Heart left ventricle (tissue), 16 donors: ENCODE measurements at regions not wholly inside any gene's neighbourhood (a gene's known extent, or its start where the extent isn't known, plus 50 kb on each side); places are given as distances from the start of the nearest gene placed in this dataset.

Experiments used
- ATAC-seq, 4 donors: fragments of 200-7000 bp; cut with Tn5 transposase; one replicate each; pipeline ENCODE4 v1.9.1; 2020 to 2022; ENCODE audit warnings: moderate library complexity in 4 of 4, mild to moderate bottlenecking in 3 of 4, moderate number of reproducible peaks in 1 of 4
- DNase-seq, 5 donors: peaks; one replicate each; pipeline ENCODE4 v3.0.0-alpha.2; 2020
- H3K27ac ChIP-seq, 12 donors: fragments of 200-600 bp; sonication (generic) in 4 of 12; one replicate each; pipeline versions ENCODE4 v1.5.0 to v1.8.0; 2016 to 2022; ENCODE audit warnings: mild to moderate bottlenecking in 2 of 12
- H3K27me3 ChIP-seq, 9 donors: fragments of 200-600 bp; sonication (generic) in 2 of 9; one replicate each; pipeline versions ENCODE4 v1.5.1 to v1.8.0; 2016 to 2022; ENCODE audit warnings: mild to moderate bottlenecking in 3 of 9
- H3K36me3 ChIP-seq, 9 donors: fragments of 200-600 bp; sonication (generic) in 2 of 9; one replicate each; pipeline versions ENCODE4 v1.5.0 to v1.8.0; 2018 to 2022; ENCODE audit warnings: mild to moderate bottlenecking in 2 of 9
- H3K4me1 ChIP-seq, 12 donors: fragments of 200-600 bp; sonication (generic) in 4 of 12; one replicate each; pipeline versions ENCODE4 v1.5.0 to v1.8.0; 2016 to 2022; ENCODE audit warnings: mild to moderate bottlenecking in 3 of 12
- H3K4me3 ChIP-seq, 12 donors: fragments of 200-600 bp; sonication (generic) in 4 of 12; one replicate each; pipeline versions ENCODE4 v1.5.0 to v1.8.0; 2017 to 2022; ENCODE audit warnings: mild to moderate bottlenecking in 9 of 12, moderate library complexity in 4 of 12
- H3K9me3 ChIP-seq, 12 donors: fragments of 200-600 bp; sonication (generic) in 4 of 12; one replicate each; pipeline versions ENCODE4 v1.5.0 to v1.8.0; 2016 to 2022; ENCODE audit warnings: mild to moderate bottlenecking in 1 of 12
- POLR2A ChIP-seq, 2 donors: fragments of 450-650 bp; IDR thresholded peaks; one replicate each; pipeline ENCODE4 v1.6.1; 2017; ENCODE audit warnings: antibody characterized with exemption in 2 of 2, mild to moderate bottlenecking in 2 of 2, moderate library complexity in 2 of 2
- WGBS, 4 donors: extraction: QIAGEN DNeasy Blood & Tissue Kit in 2 of 4; methylation state at CpG; one replicate each; pipeline versions ENCODE4 v1.1.5 to v1.1.7; 2013 to 2018; 5-methylcytosine and 5-hydroxymethylcytosine counted together
- intact Hi-C, 10 donors: fragments of 100-400 bp; cut with DNase I; formaldehyde crosslinking; loops; one replicate each; pipeline versions ENCODE4 v1.11.1 to v1.14.2; 2022
- TF ChIP-seq, protein P1 (sequence below), 12 donors: fragments of 200-600 bp; sonication (generic) in 4 of 12; IDR thresholded peaks; one replicate each; pipeline versions ENCODE4 v1.5.0 to v1.8.0; 2018 to 2022; ENCODE audit warnings: antibody characterized with exemption in 12 of 12, mild to moderate bottlenecking in 5 of 12
- donor health status: ischemic (EF 13 %, LVEDD 7.1; RV severe dilation, severe dysfunction).
- donor health status: healthy with polysubstance abuse.
- donor health status: DM: no; HTN: yes; CAD: no.
- donor health status: DM: no; HTN: no; CAD: no.
- donor health status: ischemic (EF 25% LVEDD 6.9; RV normal size, moderate dysfunction).
- donor health status: ischemic (EF 25% LVEDD 5.7; RV mildly dilated, moderate dysfunction).
- donor health status: healthy.
- donor health status: DM: yes; HTN: yes; CAD: no.
- donor health status: ischemic (EF 35%, LVEDD 5.7; RV mildly dilated, moderate dysfunction).
- donor health status: nonischemic (EF 11% LVEDD 7.7; RV severe dilation, severe dysfunction).
- donor health status: DM: yes; HTN: yes; CAD: no.
- donor health status: PGD.
- donor health status: ischemic (EF 29% LVEDD 5.4; RV normal size, mild dysfunction).
- donor health status: nonischemic (EF 23%, LVEDD 6.1; RV moderate dilation, normal function).

DNA sequence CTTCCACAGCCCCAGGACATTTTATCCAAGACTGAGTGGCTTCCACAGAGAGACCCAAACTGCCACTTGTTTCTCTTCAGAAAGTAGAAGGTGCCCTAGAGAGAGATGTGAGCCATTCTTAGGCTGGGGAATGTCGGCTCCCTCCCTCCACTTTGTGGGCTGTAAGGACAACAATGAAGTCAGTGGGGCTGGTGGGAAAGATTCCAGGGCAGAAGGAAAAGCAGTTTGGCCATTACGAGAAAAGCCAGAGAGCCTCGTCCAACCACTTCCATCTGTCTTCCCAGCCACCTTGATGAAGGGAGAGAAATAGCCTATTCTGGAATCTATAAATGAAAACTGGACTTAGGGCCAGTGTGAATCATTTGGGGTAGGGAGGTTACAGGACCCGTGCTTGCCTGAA, 382.5 kb downstream of the NXPE2 start:
- intact Hi-C loops, result no loop called here
- no peaks in the 10 kb centered on the region for H3K4me1 ChIP-seq
- 57 to 73% (median 68%) methylated on average over 4 of the region's 4 CpGs for WGBS, 4 donors
- no peak for TF ChIP-seq POLR2A (IDR thresholded peaks at IDR 0.05)
- no peak overlapping the region for H3K4me3 ChIP-seq
- H3K27ac ChIP-seq, result no peak overlapping the region
- H3K27me3 ChIP-seq, result no peaks in the 10 kb centered on the region
- H3K9me3 ChIP-seq, result peaks cover 0 to 28% (median 9%) of the 10 kb centered on the region in 12 donors
- H3K36me3 ChIP-seq, result no peaks in the 10 kb centered on the region
- ATAC-seq (no peak), DNase-seq (no peak)

DNA sequence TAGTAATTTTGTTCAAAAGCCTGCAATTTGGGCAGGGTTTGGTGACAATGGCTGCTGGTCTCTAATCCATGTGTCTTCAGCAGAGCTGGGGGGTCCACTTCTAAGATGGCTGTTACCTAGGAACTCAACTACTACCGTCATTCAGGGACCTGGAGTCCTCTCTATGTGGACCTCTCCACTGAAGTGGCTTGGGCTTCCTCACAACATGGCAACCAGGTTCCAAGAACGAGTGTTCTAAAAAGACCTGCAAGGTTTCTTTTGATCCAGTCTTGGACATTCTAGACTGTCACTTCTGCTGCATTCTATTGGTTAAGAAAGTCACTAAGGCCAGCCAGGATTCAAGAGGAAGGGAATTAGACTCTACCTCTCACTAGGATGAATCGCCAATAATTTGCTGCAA, 387.0 kb downstream of the NXPE2 start:
- intact Hi-C loops, result no loop called here
- peaks cover 0 to 4% (median 0%) of the 10 kb centered on the region in 9 donors for H3K27me3 ChIP-seq
- no peak overlapping the region for H3K27ac ChIP-seq
- no peak for ATAC-seq
- H3K9me3 ChIP-seq, result peaks cover 0 to 14% (median 0%) of the 10 kb centered on the region in 12 donors
- no peaks in the 10 kb centered on the region for H3K36me3 ChIP-seq
- TF ChIP-seq, protein P1, sequence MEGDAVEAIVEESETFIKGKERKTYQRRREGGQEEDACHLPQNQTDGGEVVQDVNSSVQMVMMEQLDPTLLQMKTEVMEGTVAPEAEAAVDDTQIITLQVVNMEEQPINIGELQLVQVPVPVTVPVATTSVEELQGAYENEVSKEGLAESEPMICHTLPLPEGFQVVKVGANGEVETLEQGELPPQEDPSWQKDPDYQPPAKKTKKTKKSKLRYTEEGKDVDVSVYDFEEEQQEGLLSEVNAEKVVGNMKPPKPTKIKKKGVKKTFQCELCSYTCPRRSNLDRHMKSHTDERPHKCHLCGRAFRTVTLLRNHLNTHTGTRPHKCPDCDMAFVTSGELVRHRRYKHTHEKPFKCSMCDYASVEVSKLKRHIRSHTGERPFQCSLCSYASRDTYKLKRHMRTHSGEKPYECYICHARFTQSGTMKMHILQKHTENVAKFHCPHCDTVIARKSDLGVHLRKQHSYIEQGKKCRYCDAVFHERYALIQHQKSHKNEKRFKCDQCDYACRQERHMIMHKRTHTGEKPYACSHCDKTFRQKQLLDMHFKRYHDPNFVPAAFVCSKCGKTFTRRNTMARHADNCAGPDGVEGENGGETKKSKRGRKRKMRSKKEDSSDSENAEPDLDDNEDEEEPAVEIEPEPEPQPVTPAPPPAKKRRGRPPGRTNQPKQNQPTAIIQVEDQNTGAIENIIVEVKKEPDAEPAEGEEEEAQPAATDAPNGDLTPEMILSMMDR (IDR thresholded peaks at IDR 0.05), result no peak
- TF ChIP-seq POLR2A (IDR thresholded peaks at IDR 0.05), result no peak
- no peak for DNase-seq
- no peak overlapping the region for H3K4me3 ChIP-seq
- 88 to 92% (median 90%) methylated on average over 3 of the region's 3 CpGs for WGBS, 4 donors
- no peaks in the 10 kb centered on the region for H3K4me1 ChIP-seq

DNA sequence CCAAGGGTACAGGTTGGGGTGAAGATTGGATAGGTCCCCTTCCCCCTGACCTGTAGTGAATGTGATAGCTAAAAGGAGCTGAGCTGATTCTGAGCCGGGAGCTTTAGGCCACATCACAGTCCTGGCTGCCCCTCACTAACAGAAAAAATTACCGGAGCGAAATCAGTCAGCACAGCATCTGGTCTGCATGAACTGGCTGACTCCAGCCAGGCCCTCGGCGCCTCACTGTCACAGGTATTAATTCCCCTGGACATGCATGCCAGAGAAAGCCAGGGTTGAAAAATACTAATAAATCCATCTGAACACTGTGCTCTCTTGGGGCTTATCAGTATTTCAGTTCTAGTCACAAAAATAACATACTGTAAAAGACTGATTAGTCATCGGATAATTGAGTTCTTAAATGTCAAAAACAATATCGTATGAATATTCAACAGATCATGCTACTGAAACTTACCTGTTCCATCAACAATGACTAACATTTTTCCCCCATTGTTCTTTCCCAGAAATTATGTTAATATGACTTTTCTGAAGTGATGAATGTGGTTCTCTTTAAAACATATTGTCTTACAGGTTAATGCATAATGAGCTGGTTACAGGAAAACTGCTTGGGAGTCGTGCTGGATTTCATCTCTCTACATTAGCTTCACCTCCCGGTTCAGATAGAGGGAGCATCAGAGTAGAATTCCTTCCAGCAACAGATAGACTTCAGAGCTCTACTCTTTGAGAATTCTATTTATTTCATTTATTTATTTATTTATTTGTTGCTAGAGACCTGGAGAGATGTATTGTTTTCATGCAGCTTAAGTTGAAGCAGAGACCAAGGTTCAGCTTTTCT, 387.7 kb downstream of the NXPE2 start:
- Histone ChIP-seq H3K9me3 (peaks cover 0 to 14% (median 0%) of the 10 kb centered on the region in 12 donors), H3K4me1 (no peaks in the 10 kb centered on the region), H3K27ac (no peak overlapping the region), H3K27me3 (peaks cover 0 to 4% (median 0%) of the 10 kb centered on the region in 9 donors), H3K4me3 (no peak overlapping the region), H3K36me3 (no peaks in the 10 kb centered on the region)
- no peak for DNase-seq
- ATAC-seq, result no peak
- intact Hi-C loops, result no loop called here
- TF ChIP-seq POLR2A (IDR thresholded peaks at IDR 0.05), result no peak
- WGBS, 4 donors, result 82 to 90% (median 83%) methylated on average over 9 of the region's 9 CpGs

DNA sequence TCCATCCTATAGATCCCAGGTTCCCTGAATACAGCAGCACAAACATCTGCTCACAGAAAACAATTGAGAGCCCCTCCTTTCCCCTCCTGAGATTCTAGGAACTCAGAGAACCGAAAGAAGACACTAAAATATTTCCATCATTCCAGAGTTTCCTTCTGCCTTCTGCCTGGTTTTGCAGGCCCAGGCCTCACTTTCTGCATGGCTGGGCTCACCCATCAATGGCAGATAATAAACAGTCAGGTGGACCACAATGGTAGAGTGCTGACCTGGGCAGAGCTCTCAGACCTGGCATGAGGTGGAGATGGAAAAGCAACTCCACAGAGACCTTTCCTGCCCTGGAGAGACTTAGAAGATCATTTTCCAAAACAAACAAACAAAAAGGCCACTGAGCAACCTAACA, 389.1 kb downstream of the NXPE2 start:
- Histone ChIP-seq H3K36me3 (no peaks in the 10 kb centered on the region), H3K9me3 (peaks cover 0 to 14% (median 0%) of the 10 kb centered on the region in 12 donors), H3K27ac (no peak overlapping the region), H3K4me1 (no peaks in the 10 kb centered on the region), H3K4me3 (no peak overlapping the region), H3K27me3 (peaks cover 0 to 4% (median 0%) of the 10 kb centered on the region in 9 donors)
- WGBS, 4 donors, result 20 to 69% (median 62%) methylated on average over 1 of the region's 1 CpG
- TF ChIP-seq POLR2A (IDR thresholded peaks at IDR 0.05), result no peak
- TF ChIP-seq, protein P1 (IDR thresholded peaks at IDR 0.05), result no peak
- ATAC-seq, result no peak
- no peak for DNase-seq
- intact Hi-C loops, result no loop called here

DNA sequence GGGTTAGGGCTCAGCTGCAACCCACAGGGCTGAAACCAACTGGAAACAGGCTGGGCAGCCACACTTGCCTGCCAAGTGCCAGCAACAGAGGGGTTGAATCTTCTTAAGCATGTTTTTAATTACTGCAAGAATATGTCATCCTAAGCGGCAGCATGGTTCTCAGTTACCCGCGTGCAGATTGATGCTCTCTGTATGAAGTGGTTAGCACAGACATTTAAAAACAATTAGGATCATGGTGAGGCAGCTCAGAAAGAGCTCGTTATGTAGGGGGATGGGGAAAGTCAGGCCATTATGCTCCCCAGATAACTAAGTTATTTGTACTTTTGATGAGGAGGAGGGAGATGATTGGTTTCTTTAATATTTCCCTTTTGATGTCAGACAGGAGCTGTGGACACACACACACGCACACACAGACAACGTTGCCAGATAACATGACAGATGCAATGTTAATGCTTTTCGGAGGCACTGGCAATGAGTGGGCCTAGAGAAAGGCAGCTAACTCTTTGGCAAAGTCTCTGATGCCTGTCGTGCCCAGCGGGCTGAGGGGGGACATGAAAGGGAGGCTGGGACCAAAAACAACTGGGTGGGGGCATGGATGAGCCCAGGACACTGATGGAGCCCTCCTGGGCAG, 389.7 kb downstream of the NXPE2 start:
- DNase-seq (no peak), ATAC-seq (no peak)
- peaks cover 0 to 4% (median 0%) of the 10 kb centered on the region in 9 donors for H3K27me3 ChIP-seq
- no peaks in the 10 kb centered on the region for H3K4me1 ChIP-seq
- H3K9me3 ChIP-seq, result peaks cover 0 to 14% (median 0%) of the 10 kb centered on the region in 12 donors
- H3K4me3 ChIP-seq, result no peak overlapping the region
- no peak for TF ChIP-seq POLR2A (IDR thresholded peaks at IDR 0.05)
- TF ChIP-seq, protein P1 (IDR thresholded peaks at IDR 0.05), result no peak
- WGBS, 4 donors, result 69 to 82% (median 77%) methylated on average over 9 of the region's 9 CpGs
- H3K27ac ChIP-seq, result no peak overlapping the region
- H3K36me3 ChIP-seq, result no peaks in the 10 kb centered on the region
- intact Hi-C loops, result no loop called here
